SK-N-SH (cell line): ENCODE measurements at regions not wholly inside any gene's neighbourhood (a gene's known extent, or its start where the extent isn't known, plus 50 kb on each side); places are given as distances from the start of the nearest gene placed in this dataset.

Source experiments
- CTCF ChIA-PET: fragments of 300-600, 350-600 bp; formaldehyde crosslinking; extraction: SDS; loops from one replicate; lab custom pipeline; 2021; lab: Yijun Ruan, JAX
- POLR2A ChIA-PET: fragments of 350-600 bp; sonication (Branson Sonifier 250); formaldehyde crosslinking; extraction: SDS; loops from one replicate; lab custom pipeline; 2020; ENCODE audit warnings: antibody characterized with exemption, inconsistent platforms; lab: Yijun Ruan, JAX
- DNase-seq: peaks from one replicate; pipeline ENCODE4 v3.0.0; 2012
- H2AFZ ChIP-seq: fragments of 200-600 bp; sonication (generic); 2 replicates; pipeline ENCODE4 v1.8.1; 2016; ENCODE audit warnings: antibody characterized with exemption, mild to moderate bottlenecking, low read depth
- H3F3A ChIP-seq: fragments of 200-600 bp; sonication (generic); replicated peaks from 2 replicates; pipeline ENCODE3; 2016; ENCODE audit warnings: antibody characterized with exemption, mild to moderate bottlenecking; ENCODE audit not compliant: insufficient read depth
- H3K27ac ChIP-seq, 2 experiments: fragments of 200-500 bp in 1 of 2; fragments of 200-600 bp in 1 of 2; sonication (Bioruptor generic) in 1 of 2; sonication (generic), shearing (Covaris generic) in 1 of 2; 2 replicates each; pipeline versions ENCODE4 v1.5.1 to v1.6.1; 2014 to 2016; ENCODE audit warnings: low read depth in 2 of 2, inconsistent platforms in 1 of 2, low read length in 1 of 2, mild to moderate bottlenecking in 1 of 2, mixed read lengths in 1 of 2
- H3K27me3 ChIP-seq: fragments of 200-600 bp; sonication (generic), shearing (Covaris generic); 2 replicates; pipeline ENCODE4 v1.6.1; 2016; ENCODE audit warnings: mixed run types; ENCODE audit not compliant: insufficient read depth
- H3K36me3 ChIP-seq, 2 experiments: fragments of 200-500 bp in 1 of 2; fragments of 200-600 bp in 1 of 2; sonication (Bioruptor generic) in 1 of 2; sonication (generic) in 1 of 2; replicated peaks in 1 of 2; 2 replicates each; pipeline versions ENCODE3 to v1.5.1; 2014 to 2016; ENCODE audit warnings: low read length in 1 of 2, mild to moderate bottlenecking in 1 of 2; ENCODE audit not compliant: insufficient read depth in 2 of 2, control insufficient read depth in 1 of 2
- H3K4me1 ChIP-seq, 2 experiments: fragments of 200-500 bp in 1 of 2; fragments of 200-600 bp in 1 of 2; sonication (Bioruptor generic) in 1 of 2; sonication (generic), shearing (Covaris generic) in 1 of 2; 2 replicates each; pipeline versions ENCODE4 v1.5.1 to v1.6.1; 2014 to 2016; ENCODE audit warnings: low read depth in 1 of 2, low read length in 1 of 2, mixed run types in 1 of 2; ENCODE audit not compliant: insufficient read depth in 2 of 2, control insufficient read depth in 1 of 2
- H3K4me2 ChIP-seq: fragments of 200-600 bp; sonication (generic), shearing (Covaris generic); 2 replicates; pipeline ENCODE4 v1.6.1; 2017; ENCODE audit warnings: mixed run types
- H3K4me3 ChIP-seq, 2 experiments: fragments of 200-500 bp in 1 of 2; fragments of 200-600 bp in 1 of 2; sonication (Bioruptor generic) in 1 of 2; sonication (generic), shearing (Covaris generic) in 1 of 2; 2 replicates each; pipeline versions ENCODE4 v1.5.1 to v1.8.1; 2014 to 2016; ENCODE audit warnings: low read depth in 2 of 2, inconsistent platforms in 1 of 2, low read length in 1 of 2, mild to moderate bottlenecking in 1 of 2, mixed read lengths in 1 of 2, moderate library complexity in 1 of 2
- H3K79me2 ChIP-seq: fragments of 200-600 bp; sonication (generic); 2 replicates; pipeline ENCODE4 v1.8.1; 2017; ENCODE audit warnings: mild to moderate bottlenecking; ENCODE audit not compliant: insufficient read depth
- H3K9ac ChIP-seq: fragments of 200-600 bp; sonication (generic); 2 replicates; pipeline ENCODE4 v1.6.1; 2017; ENCODE audit warnings: mixed run types
- H3K9me2 ChIP-seq: fragments of 200-600 bp; sonication (generic); 2 replicates; pipeline ENCODE4 v1.6.1; 2017; ENCODE audit warnings: mixed run types
- H3K9me3 ChIP-seq: fragments of 200-600 bp; sonication (generic); 2 replicates; pipeline ENCODE4 v1.6.1; 2017; ENCODE audit warnings: mixed run types, mild to moderate bottlenecking, moderate library complexity
- H4K20me1 ChIP-seq: fragments of 200-600 bp; sonication (generic); 2 replicates; pipeline ENCODE4 v1.6.1; 2017; ENCODE audit warnings: mild to moderate bottlenecking, mixed run types; ENCODE audit not compliant: insufficient read depth
- CHD2 ChIP-seq: fragments of 150-350 bp; IDR thresholded peaks from 2 replicates; pipeline ENCODE4 v1.6.1; 2018; ENCODE audit warnings: low read length; ENCODE audit not compliant: partially characterized antibody
- ELF1 ChIP-seq: IDR thresholded peaks from 2 replicates; pipeline ENCODE4 v1.4.0; 2012
- EP300 ChIP-seq, 2 experiments: IDR thresholded peaks; 2 replicates each; pipeline versions ENCODE4 v1.4.0 to v1.6.1; 2012; ENCODE audit warnings: borderline replicate concordance in 1 of 2, low read depth in 1 of 2, low read length in 1 of 2
- FOSL2 ChIP-seq: IDR thresholded peaks from 2 replicates; pipeline ENCODE4 v1.4.0; 2012; ENCODE audit warnings: low read depth, mild to moderate bottlenecking, moderate library complexity, borderline replicate concordance
- GATA2 ChIP-seq: sonication (generic); formaldehyde crosslinking; IDR thresholded peaks from 2 replicates; pipeline ENCODE4 v1.5.0; 2020; ENCODE audit warnings: mild to moderate bottlenecking, missing genetic modification reagents
- MXI1 ChIP-seq: IDR thresholded peaks from 2 replicates; pipeline ENCODE4 v1.6.1; 2012; ENCODE audit warnings: mild to moderate bottlenecking, low read depth, low read length, improper control_type of control experiment
- NFIC ChIP-seq: IDR thresholded peaks from 2 replicates; pipeline ENCODE4 v1.4.0; 2012; ENCODE audit warnings: borderline replicate concordance
- RAD21 ChIP-seq: IDR thresholded peaks from 2 replicates; pipeline ENCODE4 v1.6.1; 2012; ENCODE audit warnings: mild to moderate bottlenecking, low read length
- RXRA ChIP-seq: IDR thresholded peaks from 2 replicates; pipeline ENCODE4 v1.4.0; 2012; ENCODE audit warnings: low read depth, mild to moderate bottlenecking, borderline replicate concordance
- SIN3A ChIP-seq: IDR thresholded peaks from 2 replicates; pipeline ENCODE4 v1.6.1; 2012; ENCODE audit warnings: low read depth, mild to moderate bottlenecking, low read length, moderate library complexity, borderline replicate concordance
- TEAD4 ChIP-seq: IDR thresholded peaks from 2 replicates; pipeline ENCODE4 v1.4.0; 2012; ENCODE audit warnings: mild to moderate bottlenecking, borderline replicate concordance; ENCODE audit not compliant: insufficient read depth
- YY1 ChIP-seq: IDR thresholded peaks from 2 replicates; pipeline ENCODE4 v1.4.0; 2012; ENCODE audit warnings: low read depth, mild to moderate bottlenecking
- WGBS: methylation state at CpG from one replicate; pipeline ENCODE4 v1.1.6; 2017; ENCODE audit warnings: low lambda C conversion rate; 5-methylcytosine and 5-hydroxymethylcytosine counted together
- TF ChIP-seq, protein P1 (sequence below): fragments of 150-350 bp; IDR thresholded peaks from 2 replicates; pipeline ENCODE4 v1.6.1; 2017; ENCODE audit warnings: antibody characterized with exemption, low read length, low read depth, borderline replicate concordance
- TF ChIP-seq, protein P2 (sequence below): fragments of 150-350 bp; IDR thresholded peaks from 2 replicates; pipeline ENCODE4 v1.6.1; 2016; ENCODE audit warnings: mild to moderate bottlenecking, low read depth, low read length
- TF ChIP-seq, protein P3 (sequence below): IDR thresholded peaks from 2 replicates; pipeline ENCODE4; 2012
- TF ChIP-seq, protein P4 (sequence below): IDR thresholded peaks from 2 replicates; pipeline ENCODE4 v1.6.1; 2012; ENCODE audit warnings: mild to moderate bottlenecking, low read depth, low read length, moderate library complexity

DNA sequence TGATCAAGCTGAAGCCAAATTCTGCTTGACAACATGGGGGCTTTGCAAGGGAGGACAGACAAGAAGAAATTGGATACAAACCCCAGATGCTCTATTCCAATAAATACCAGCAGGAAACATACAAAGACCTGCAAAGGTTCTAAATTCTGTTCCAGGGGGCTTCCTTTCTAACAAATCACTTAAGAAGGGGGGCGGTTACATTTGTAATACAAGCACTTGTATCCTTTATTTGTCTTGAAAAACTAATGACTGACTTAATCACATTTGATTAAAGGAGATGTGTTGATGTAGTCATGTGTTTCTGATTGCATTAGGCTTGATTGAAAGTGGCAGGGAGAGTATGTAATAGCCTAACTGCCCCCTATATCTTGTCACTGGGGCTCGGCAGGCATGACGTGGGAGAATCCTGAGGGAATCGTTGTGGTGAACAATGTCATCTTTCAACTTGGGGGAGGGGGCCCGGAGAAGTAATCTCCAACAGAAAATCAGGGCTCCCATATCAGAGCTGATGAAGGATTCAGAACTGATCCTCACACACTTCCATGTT lies 361.7 kb downstream of the INSC start:
- H4K20me1 ChIP-seq: no peaks in the 10 kb centered on the region

DNA sequence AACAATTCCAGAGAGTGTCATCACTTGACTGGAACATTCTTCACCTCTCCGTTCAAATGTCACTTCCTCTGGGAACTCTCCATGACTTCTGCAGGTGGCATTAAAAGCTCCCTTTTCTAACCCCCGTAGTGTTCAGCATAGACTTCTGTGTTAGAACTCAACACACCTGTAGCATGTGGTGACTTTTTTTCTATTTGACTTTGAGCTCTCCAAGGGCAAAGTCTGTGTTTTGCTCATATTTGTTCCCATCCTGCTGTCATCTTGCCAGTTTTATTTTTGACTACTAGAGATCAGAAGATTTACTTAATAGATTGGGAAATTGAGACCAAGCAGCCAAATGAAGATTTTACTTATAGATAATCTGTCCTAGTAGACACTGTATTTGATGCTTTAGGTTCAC lies 367.1 kb downstream of the INSC start:
- no peaks in the 10 kb centered on the region for H3K4me1 ChIP-seq
- no peaks in the 10 kb centered on the region for H3K27me3 ChIP-seq
- H3K4me3 ChIP-seq: no peak overlapping the region
- no peaks in the 10 kb centered on the region for H3K9me3 ChIP-seq
- no peak for DNase-seq
- H3K9ac ChIP-seq: no peak overlapping the region
- ChIA-PET POLR2A (no interaction called here), CTCF (no interaction called here)
- no peaks in the 10 kb centered on the region for H3K36me3 ChIP-seq
- H3K9me2 ChIP-seq: no peaks in the 10 kb centered on the region
- no peaks in the 10 kb centered on the region for H4K20me1 ChIP-seq
- TF ChIP-seq ELF1: no peak
- TF ChIP-seq, all 33 proteins: peak for 0
- no peak overlapping the region for H3K27ac ChIP-seq
- H3K4me2 ChIP-seq: no peak overlapping the region
- H3K79me2 ChIP-seq: no peaks in the 10 kb centered on the region
- H2AFZ ChIP-seq: no peak overlapping the region
- 36% methylated on average over 2 of the region's 2 CpGs for WGBS
- no peaks in the 10 kb centered on the region for H3F3A ChIP-seq

More for the DNA sequence above, 361.7 kb downstream of the INSC start:
- ChIA-PET CTCF (no interaction called here), POLR2A (no interaction called here)
- Histone ChIP-seq H3K36me3 (no peaks in the 10 kb centered on the region), H3K4me3 (no peak overlapping the region), H3K4me2 (no peak overlapping the region), H2AFZ (no peak overlapping the region), H3K27ac (no peak overlapping the region), H3K9ac (no peak overlapping the region), H3K9me2 (no peaks in the 10 kb centered on the region), H3F3A (no peaks in the 10 kb centered on the region), H3K4me1 (peaks cover 0 to 8% of the 10 kb centered on the region in 2 experiments; a peak in 2 of 4 replicates), H3K79me2 (no peaks in the 10 kb centered on the region), H3K27me3 (no peaks in the 10 kb centered on the region), H3K9me3 (no peaks in the 10 kb centered on the region)
- TF ChIP-seq RAD21: no peak
- TF ChIP-seq YY1: no peak
- TF ChIP-seq, protein P1, sequence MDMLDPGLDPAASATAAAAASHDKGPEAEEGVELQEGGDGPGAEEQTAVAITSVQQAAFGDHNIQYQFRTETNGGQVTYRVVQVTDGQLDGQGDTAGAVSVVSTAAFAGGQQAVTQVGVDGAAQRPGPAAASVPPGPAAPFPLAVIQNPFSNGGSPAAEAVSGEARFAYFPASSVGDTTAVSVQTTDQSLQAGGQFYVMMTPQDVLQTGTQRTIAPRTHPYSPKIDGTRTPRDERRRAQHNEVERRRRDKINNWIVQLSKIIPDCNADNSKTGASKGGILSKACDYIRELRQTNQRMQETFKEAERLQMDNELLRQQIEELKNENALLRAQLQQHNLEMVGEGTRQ: no peak
- TF ChIP-seq SIN3A: no peak
- TF ChIP-seq RXRA: no peak
- no peak for TF ChIP-seq CHD2
- WGBS: 15% methylated on average over 5 of the region's 5 CpGs
- DNase-seq: no peak

DNA sequence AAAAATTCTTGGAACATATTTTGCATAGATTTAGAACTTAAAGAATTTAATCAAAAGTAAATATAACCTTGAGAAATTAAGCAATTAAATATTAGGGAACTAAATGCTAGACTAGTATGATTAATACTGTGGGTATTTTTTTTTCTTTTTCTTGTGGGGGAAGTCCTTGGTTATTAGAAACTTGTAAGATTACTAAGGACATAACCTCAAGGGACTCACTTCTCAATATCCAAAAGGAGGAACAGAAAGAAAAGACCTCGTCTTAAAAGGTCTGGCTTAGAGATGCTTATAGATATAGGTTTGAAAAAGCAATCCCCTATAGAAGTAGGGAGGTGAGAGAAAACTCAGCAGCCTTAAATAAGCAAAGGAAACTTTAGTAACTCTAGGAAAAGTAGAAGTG lies 368.5 kb downstream of the INSC start:
- no peaks in the 10 kb centered on the region for H3F3A ChIP-seq
- no peaks in the 10 kb centered on the region for H4K20me1 ChIP-seq
- H3K27ac ChIP-seq: no peak overlapping the region
- no peaks in the 10 kb centered on the region for H3K27me3 ChIP-seq
- ChIA-PET POLR2A (no interaction called here), CTCF (no interaction called here)
- H3K4me3 ChIP-seq: no peak overlapping the region
- no peaks in the 10 kb centered on the region for H3K4me1 ChIP-seq
- H3K4me2 ChIP-seq: no peak overlapping the region
- 23% methylated on average over 1 of the region's 1 CpG for WGBS
- DNase-seq: no peak
- H3K9ac ChIP-seq: no peak overlapping the region
- H3K9me2 ChIP-seq: no peaks in the 10 kb centered on the region
- H2AFZ ChIP-seq: no peak overlapping the region
- H3K36me3 ChIP-seq: no peaks in the 10 kb centered on the region
- H3K9me3 ChIP-seq: no peaks in the 10 kb centered on the region
- H3K79me2 ChIP-seq: no peaks in the 10 kb centered on the region
- no peak for TF ChIP-seq RAD21
- no peak for TF ChIP-seq CHD2
- TF ChIP-seq, protein P2, sequence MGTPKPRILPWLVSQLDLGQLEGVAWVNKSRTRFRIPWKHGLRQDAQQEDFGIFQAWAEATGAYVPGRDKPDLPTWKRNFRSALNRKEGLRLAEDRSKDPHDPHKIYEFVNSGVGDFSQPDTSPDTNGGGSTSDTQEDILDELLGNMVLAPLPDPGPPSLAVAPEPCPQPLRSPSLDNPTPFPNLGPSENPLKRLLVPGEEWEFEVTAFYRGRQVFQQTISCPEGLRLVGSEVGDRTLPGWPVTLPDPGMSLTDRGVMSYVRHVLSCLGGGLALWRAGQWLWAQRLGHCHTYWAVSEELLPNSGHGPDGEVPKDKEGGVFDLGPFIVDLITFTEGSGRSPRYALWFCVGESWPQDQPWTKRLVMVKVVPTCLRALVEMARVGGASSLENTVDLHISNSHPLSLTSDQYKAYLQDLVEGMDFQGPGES: no peak
- TF ChIP-seq TEAD4: no peak
- TF ChIP-seq NFIC: no peak
- TF ChIP-seq, protein P3, sequence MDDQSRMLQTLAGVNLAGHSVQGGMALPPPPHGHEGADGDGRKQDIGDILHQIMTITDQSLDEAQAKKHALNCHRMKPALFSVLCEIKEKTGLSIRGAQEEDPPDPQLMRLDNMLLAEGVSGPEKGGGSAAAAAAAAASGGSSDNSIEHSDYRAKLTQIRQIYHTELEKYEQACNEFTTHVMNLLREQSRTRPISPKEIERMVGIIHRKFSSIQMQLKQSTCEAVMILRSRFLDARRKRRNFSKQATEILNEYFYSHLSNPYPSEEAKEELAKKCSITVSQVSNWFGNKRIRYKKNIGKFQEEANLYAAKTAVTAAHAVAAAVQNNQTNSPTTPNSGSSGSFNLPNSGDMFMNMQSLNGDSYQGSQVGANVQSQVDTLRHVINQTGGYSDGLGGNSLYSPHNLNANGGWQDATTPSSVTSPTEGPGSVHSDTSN: no peak
- TF ChIP-seq, protein P4, sequence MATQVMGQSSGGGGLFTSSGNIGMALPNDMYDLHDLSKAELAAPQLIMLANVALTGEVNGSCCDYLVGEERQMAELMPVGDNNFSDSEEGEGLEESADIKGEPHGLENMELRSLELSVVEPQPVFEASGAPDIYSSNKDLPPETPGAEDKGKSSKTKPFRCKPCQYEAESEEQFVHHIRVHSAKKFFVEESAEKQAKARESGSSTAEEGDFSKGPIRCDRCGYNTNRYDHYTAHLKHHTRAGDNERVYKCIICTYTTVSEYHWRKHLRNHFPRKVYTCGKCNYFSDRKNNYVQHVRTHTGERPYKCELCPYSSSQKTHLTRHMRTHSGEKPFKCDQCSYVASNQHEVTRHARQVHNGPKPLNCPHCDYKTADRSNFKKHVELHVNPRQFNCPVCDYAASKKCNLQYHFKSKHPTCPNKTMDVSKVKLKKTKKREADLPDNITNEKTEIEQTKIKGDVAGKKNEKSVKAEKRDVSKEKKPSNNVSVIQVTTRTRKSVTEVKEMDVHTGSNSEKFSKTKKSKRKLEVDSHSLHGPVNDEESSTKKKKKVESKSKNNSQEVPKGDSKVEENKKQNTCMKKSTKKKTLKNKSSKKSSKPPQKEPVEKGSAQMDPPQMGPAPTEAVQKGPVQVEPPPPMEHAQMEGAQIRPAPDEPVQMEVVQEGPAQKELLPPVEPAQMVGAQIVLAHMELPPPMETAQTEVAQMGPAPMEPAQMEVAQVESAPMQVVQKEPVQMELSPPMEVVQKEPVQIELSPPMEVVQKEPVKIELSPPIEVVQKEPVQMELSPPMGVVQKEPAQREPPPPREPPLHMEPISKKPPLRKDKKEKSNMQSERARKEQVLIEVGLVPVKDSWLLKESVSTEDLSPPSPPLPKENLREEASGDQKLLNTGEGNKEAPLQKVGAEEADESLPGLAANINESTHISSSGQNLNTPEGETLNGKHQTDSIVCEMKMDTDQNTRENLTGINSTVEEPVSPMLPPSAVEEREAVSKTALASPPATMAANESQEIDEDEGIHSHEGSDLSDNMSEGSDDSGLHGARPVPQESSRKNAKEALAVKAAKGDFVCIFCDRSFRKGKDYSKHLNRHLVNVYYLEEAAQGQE: no peak
- no peak for TF ChIP-seq EP300 (IDR thresholded peaks at IDR 0.05; ENCODE audit: borderline replicate concordance in 1 of 2, low read depth in 1 of 2, low read length in 1 of 2)
- no peak for TF ChIP-seq MXI1
- no peak for TF ChIP-seq FOSL2
- TF ChIP-seq GATA2: no peak
